ENCODE measurements at regions not wholly inside any gene's neighbourhood (a gene's known extent, or its start where the extent isn't known, plus 50 kb on each side); places are given as distances from the start of the nearest gene placed in this dataset.

DNA sequence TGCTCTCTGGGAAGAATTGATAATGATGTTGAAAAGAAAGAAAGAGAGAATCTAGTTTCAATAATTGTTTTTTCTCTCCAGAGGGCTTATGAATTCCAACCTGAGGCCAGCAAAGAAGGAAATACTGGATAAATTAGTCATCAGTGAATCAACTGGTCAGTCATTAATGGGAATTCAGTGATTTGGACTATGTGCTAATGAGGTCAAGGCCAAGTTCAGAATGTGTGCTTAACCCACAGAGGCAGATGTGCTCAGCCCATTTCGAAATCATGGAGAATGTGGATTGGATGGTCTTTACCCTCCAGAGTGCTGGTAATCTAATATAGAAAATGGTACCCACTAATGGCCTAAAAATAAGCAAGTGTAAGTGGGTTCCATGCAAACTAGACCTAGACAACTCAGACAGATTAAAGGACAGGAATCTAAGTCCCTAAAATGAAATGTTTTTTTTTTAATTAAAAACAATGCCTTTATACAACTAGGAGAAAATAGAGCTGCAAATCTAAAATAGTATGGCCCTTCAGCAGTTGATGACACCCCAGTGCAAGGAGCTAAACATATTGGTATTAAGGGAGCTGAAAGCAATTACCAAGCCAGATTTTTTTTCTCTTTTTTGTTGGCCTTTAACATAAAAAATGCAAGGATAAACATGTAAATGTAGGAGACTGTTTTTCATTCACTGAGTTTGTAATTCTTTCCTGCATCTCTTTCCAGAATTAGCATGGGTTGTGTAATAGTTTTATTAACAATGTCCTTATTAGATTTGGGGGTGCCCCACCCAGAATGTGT is 296.9 kb downstream of the SATB2 start:
- DNase-seq (ENCODE audit: low read depth): peak; percentile 63
- TF ChIP-seq, protein P1, sequence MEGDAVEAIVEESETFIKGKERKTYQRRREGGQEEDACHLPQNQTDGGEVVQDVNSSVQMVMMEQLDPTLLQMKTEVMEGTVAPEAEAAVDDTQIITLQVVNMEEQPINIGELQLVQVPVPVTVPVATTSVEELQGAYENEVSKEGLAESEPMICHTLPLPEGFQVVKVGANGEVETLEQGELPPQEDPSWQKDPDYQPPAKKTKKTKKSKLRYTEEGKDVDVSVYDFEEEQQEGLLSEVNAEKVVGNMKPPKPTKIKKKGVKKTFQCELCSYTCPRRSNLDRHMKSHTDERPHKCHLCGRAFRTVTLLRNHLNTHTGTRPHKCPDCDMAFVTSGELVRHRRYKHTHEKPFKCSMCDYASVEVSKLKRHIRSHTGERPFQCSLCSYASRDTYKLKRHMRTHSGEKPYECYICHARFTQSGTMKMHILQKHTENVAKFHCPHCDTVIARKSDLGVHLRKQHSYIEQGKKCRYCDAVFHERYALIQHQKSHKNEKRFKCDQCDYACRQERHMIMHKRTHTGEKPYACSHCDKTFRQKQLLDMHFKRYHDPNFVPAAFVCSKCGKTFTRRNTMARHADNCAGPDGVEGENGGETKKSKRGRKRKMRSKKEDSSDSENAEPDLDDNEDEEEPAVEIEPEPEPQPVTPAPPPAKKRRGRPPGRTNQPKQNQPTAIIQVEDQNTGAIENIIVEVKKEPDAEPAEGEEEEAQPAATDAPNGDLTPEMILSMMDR (conservative IDR thresholded peaks at IDR 0.05; ENCODE audit: low read depth, low read length): no peak
- H3K4me3 ChIP-seq (ENCODE audit: low read depth, low read length): no peak overlapping the region

DNA sequence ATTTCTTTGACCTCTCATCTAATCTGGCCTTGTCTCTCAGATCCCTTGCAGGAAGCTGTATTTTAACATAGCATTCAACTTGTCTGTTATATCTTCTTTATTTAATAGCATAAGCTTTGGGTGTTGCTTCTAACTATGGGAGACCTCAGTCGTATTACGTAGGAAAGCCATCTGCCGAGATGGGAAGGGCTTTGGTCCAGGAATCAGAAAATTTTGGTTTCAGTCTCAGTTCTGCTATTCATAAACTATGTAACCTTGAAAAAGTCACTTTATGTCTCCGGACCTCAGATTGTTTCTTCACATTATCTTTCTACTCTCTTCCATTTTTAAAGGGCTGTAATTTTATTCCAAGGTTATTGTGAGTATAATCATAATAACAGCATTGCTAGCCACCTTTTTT is 297.7 kb downstream of the SATB2 start:
- no peak overlapping the region for H3K4me3 ChIP-seq (ENCODE audit: low read depth, low read length)
- no peak for DNase-seq (ENCODE audit: low read depth)
- TF ChIP-seq, protein P1 (conservative IDR thresholded peaks at IDR 0.05; ENCODE audit: low read depth, low read length): no peak

DNA sequence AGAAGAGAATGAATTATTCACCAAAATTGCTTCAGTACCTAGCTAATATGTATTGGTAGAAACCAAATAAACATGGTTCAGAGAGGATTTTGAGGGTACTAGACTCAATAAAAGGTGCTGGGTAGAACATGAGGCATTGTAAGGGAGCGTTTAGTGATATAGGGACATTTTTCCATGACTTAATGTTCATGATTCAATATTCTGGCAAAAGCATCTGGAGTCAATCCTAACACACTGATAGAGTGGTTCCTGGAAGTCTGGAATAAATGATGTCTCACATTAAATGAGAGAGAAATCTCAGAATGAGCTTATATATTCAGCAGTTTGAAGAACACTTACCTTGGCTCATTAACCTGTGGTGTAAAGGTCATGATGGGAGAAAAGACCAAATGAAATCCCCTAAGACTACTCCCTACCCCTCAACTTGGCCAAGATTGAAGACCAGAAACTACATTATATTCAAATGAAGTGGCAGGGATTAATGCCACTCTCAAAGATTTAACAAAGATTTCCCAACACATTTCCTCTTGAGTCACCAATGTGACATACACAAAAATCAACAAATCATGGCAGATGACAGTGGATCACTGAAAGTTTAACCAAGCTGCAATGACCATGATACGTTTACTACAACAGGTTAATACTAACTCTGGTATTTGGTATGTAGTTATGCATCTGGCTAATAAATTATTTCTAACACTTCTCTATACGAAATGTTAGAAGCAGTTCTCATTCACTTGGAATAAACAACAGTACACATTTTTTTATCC is 309.5 kb downstream of the SATB2 start:
- no peak for DNase-seq (ENCODE audit: low read depth)
- H3K4me3 ChIP-seq (ENCODE audit: low read depth, low read length): no peak overlapping the region
- TF ChIP-seq, protein P1 (conservative IDR thresholded peaks at IDR 0.05; ENCODE audit: low read depth, low read length): no peak

DNA sequence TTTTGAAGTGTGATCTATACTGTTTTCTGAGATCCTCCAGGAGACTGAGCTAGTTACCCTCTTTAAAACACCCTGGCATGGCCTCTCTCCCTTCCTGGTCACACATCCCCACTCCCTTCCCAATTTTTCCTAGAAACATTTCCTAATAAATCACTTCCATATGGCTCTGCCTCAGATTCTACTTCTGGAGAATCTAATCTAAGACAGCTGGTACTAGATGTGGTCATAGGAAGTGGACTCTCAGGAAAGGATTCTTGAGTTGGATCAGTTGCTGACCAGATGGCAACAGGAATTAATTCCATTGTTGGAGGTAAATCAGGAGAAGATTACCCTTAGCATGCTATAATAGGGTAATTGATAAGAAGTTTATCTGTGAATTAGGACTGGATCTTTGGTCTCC is 310.5 kb downstream of the SATB2 start:
- no peak for DNase-seq (ENCODE audit: low read depth)
- TF ChIP-seq, protein P1 (conservative IDR thresholded peaks at IDR 0.05; ENCODE audit: low read depth, low read length): no peak
- no peak overlapping the region for H3K4me3 ChIP-seq (ENCODE audit: low read depth, low read length)

DNA sequence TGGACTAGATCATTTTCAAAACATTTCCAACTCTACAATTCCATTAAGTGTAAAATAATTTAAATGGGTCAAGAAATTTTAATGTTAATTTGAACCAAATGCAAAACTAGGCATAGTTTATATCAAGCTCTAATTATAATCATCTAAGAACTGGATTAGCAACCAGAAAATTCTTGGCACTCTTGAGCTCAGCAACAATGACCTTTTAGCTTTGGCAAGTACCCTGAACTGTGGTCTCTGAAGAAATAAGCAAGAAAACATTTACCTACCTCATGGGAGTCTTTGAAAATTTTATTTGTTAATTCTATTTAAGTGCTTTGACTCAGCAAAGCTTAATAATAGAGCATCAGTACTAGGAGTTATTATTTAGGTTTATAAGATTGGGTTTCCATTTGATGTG is 313.2 kb downstream of the SATB2 start:
- DNase-seq (ENCODE audit: low read depth): no peak
- TF ChIP-seq, protein P1 (conservative IDR thresholded peaks at IDR 0.05; ENCODE audit: low read depth, low read length): no peak
- H3K4me3 ChIP-seq (ENCODE audit: low read depth, low read length): no peak overlapping the region

DNA sequence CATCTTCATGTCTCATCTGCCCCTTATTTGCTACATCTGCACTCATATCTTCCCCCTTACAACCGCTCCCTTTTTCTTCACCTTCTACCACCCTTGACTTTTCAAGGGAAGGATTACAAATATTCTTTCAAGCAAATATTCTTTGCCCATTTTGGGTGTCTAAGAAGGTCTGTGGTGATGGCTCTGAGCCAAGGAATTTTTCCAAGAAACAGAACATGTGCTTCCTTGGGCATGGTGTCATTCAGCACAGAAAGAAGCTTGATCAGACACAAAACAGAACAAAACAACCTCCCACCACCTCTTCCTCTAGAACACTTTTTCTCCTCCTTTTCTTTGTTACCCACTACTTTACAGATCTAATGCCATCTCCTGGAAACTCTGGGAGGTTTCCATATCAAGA is 313.7 kb downstream of the SATB2 start:
- peak; percentile 4 for DNase-seq (ENCODE audit: low read depth)
- TF ChIP-seq, protein P1 (conservative IDR thresholded peaks at IDR 0.05; ENCODE audit: low read depth, low read length): no peak
- no peak overlapping the region for H3K4me3 ChIP-seq (ENCODE audit: low read depth, low read length)

Measured in choroid plexus epithelial cell (primary cell).